Osteoblast (primary cell): ENCODE measurements at regions not wholly inside any gene's neighbourhood (a gene's known extent, or its start where the extent isn't known, plus 50 kb on each side); places are given as distances from the start of the nearest gene placed in this dataset.

ENCODE experiments used
- DNase-seq: peaks from one replicate; pipeline ENCODE4 v3.0.0; 2011; ENCODE audit warnings: low spot score, mixed read lengths; ENCODE audit not compliant: insufficient read length; ENCODE audit errors: missing footprints
- H2AFZ ChIP-seq: 2 replicates; pipeline ENCODE4 v1.6.0; 2011; ENCODE audit warnings: mild to moderate bottlenecking, low read length
- H3K27ac ChIP-seq: 2 replicates; pipeline ENCODE4 v1.5.1; 2011; ENCODE audit warnings: mild to moderate bottlenecking, low read depth, low read length, moderate library complexity
- H3K27me3 ChIP-seq: 2 replicates; pipeline ENCODE4 v1.6.0; 2012; ENCODE audit warnings: mild to moderate bottlenecking, control low read depth, inconsistent platforms, low read length, moderate library complexity; ENCODE audit not compliant: insufficient read depth
- H3K36me3 ChIP-seq: 2 replicates; pipeline ENCODE4 v1.5.1; 2011; ENCODE audit warnings: mild to moderate bottlenecking, low read length, control low read depth, moderate library complexity; ENCODE audit not compliant: insufficient read depth
- H3K4me1 ChIP-seq: 2 replicates; pipeline ENCODE4 v1.5.1; 2011; ENCODE audit warnings: mild to moderate bottlenecking, low read length, control low read depth, moderate library complexity; ENCODE audit not compliant: insufficient read depth
- H3K4me2 ChIP-seq: 2 replicates; pipeline ENCODE4 v1.6.0; 2011; ENCODE audit warnings: mild to moderate bottlenecking, low read length; ENCODE audit not compliant: insufficient read depth
- H3K4me3 ChIP-seq: fragments of 200-600 bp; sonication (generic); 3 replicates; pipeline ENCODE4 v1.5.1; 2012; ENCODE audit warnings: mild to moderate bottlenecking, low read length, inconsistent platforms; ENCODE audit not compliant: insufficient read depth
- H3K79me2 ChIP-seq: 2 replicates; pipeline ENCODE4 v1.6.0; 2012; ENCODE audit warnings: mild to moderate bottlenecking, low read length, control low read depth, inconsistent platforms; ENCODE audit not compliant: insufficient read depth
- H3K9me3 ChIP-seq: 2 replicates; pipeline ENCODE4 v1.5.1; 2011; ENCODE audit warnings: low read depth, low read length, control low read depth
- H4K20me1 ChIP-seq: 2 replicates; pipeline ENCODE4 v1.6.0; 2012; ENCODE audit warnings: mild to moderate bottlenecking, low read length, control low read depth; ENCODE audit not compliant: insufficient read depth
- CTCF ChIP-seq: IDR thresholded peaks from 2 replicates; pipeline ENCODE4 v1.5.1; 2011; ENCODE audit warnings: mild to moderate bottlenecking, low read depth, low read length, moderate library complexity; ENCODE audit errors: extremely low read depth

GRCh38 chr2:6219906-6220305, 527.7 kb downstream of the SOX11 start:
- H4K20me1 ChIP-seq = no peaks in the 10 kb centered on the region
- H3K36me3 ChIP-seq = no peaks in the 10 kb centered on the region
- H3K9me3 ChIP-seq = no peaks in the 10 kb centered on the region
- H3K4me2 ChIP-seq = no peak overlapping the region
- no peak overlapping the region for H2AFZ ChIP-seq
- H3K4me1 ChIP-seq = no peaks in the 10 kb centered on the region
- no peak for DNase-seq
- H3K27ac ChIP-seq = no peak overlapping the region
- H3K27me3 ChIP-seq = no peaks in the 10 kb centered on the region
- TF ChIP-seq CTCF = no peak
- H3K4me3 ChIP-seq = no peak overlapping the region
- no peaks in the 10 kb centered on the region for H3K79me2 ChIP-seq

DNA sequence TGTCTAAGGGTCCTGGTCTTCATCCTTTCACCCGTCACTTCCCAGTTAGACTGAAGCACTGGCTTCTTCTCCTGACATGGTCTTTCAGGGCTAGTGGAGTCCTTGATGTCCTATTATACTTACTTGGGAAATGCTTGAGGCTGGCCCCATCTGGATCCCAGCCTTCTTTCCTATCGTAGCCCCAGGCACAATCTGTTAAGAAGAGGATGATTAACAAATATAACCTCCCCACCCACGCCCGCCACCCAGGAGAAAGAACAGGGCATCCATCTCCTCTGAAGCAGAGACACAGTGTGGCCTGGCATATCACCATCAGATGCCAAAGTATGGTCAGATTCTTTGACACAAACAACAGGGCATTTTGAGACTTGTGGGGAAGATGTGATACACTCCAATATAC, 530.1 kb downstream of the SOX11 start:
- Histone ChIP-seq H3K27me3 (no peaks in the 10 kb centered on the region), H3K4me1 (no peaks in the 10 kb centered on the region), H3K4me2 (no peak overlapping the region), H4K20me1 (no peaks in the 10 kb centered on the region), H3K36me3 (no peaks in the 10 kb centered on the region), H2AFZ (no peak overlapping the region), H3K79me2 (no peaks in the 10 kb centered on the region), H3K9me3 (no peaks in the 10 kb centered on the region), H3K27ac (no peak overlapping the region), H3K4me3 (no peak overlapping the region)
- DNase-seq = no peak
- no peak for TF ChIP-seq CTCF

DNA sequence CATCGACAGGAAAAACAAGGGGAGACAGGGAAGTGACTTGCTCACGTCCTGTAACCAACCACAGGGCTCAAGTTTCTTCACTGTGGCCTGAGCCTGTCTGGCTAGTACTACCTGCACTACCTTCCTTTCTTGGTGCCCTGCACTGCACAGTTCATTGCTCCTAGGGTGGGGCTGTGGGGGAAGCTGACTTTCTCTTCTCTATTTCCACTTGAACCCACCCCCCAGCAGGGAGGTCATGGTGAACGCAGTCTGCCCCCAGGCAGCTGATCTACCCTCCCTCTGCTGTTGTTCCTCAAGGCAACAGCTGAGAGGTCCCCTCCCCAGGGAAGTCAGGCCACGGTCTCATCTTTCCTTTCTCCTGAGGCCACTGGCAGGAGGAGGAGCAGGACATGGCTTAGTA, 532.1 kb downstream of the SOX11 start:
- H3K4me1 ChIP-seq = no peaks in the 10 kb centered on the region
- no peak overlapping the region for H3K4me3 ChIP-seq
- H3K36me3 ChIP-seq = no peaks in the 10 kb centered on the region
- H3K9me3 ChIP-seq = no peaks in the 10 kb centered on the region
- H2AFZ ChIP-seq = no peak overlapping the region
- no peak overlapping the region for H3K4me2 ChIP-seq
- DNase-seq = no peak
- H3K27ac ChIP-seq = no peak overlapping the region
- no peaks in the 10 kb centered on the region for H3K27me3 ChIP-seq
- TF ChIP-seq CTCF = no peak
- H3K79me2 ChIP-seq = no peaks in the 10 kb centered on the region
- H4K20me1 ChIP-seq = no peaks in the 10 kb centered on the region

- Histone ChIP-seq H4K20me1 (no peaks in the 10 kb centered on the region), H3K4me3 (no peak overlapping the region), H3K36me3 (no peaks in the 10 kb centered on the region), H3K9me3 (peaks cover 5% of the 10 kb centered on the region), H3K4me2 (no peak overlapping the region), H3K27ac (no peak overlapping the region), H2AFZ (no peak overlapping the region), H3K4me1 (no peaks in the 10 kb centered on the region), H3K79me2 (no peaks in the 10 kb centered on the region), H3K27me3 (no peaks in the 10 kb centered on the region)
- DNase-seq = no peak
- TF ChIP-seq CTCF = no peak
These were observed 536.1 kb downstream of the SOX11 start for GRCh38 chr2:6228251-6228650.
